ENCODE measurements at regions not wholly inside any gene's neighbourhood (a gene's known extent, or its start where the extent isn't known, plus 50 kb on each side); places are given as distances from the start of the nearest gene placed in this dataset.

GRCh38 chr2:121037480-121037879, 247.5 kb downstream of the TFCP2L1 start:
- DNase-seq, result peak; percentile 16

- DNase-seq, result peak; percentile 5
Observed at GRCh38 chr2:121038031-121038430, 247.0 kb downstream of the TFCP2L1 start.

- no peak for DNase-seq
Observed at GRCh38 chr2:121038431-121038830, 246.6 kb downstream of the TFCP2L1 start.

- peak; percentile 68 for DNase-seq
Observed at GRCh38 chr2:121038891-121039616, 245.9 kb downstream of the TFCP2L1 start.

- peak; percentile 39 for DNase-seq
Observed at GRCh38 chr2:121039679-121040078, 245.3 kb downstream of the TFCP2L1 start.

GRCh38 chr2:121041516-121041915, 243.5 kb downstream of the TFCP2L1 start:
- DNase-seq, result no peak

- DNase-seq, result peak; percentile 33
Observed at GRCh38 chr2:121043061-121043826, 241.8 kb downstream of the TFCP2L1 start.

- no peak for DNase-seq
Observed at GRCh38 chr2:121043827-121044222, 241.2 kb downstream of the TFCP2L1 start.

GRCh38 chr2:121044412-121044811, 240.6 kb downstream of the TFCP2L1 start:
- DNase-seq, result no peak

GRCh38 chr2:121045245-121045644, 239.8 kb downstream of the TFCP2L1 start:
- no peak for DNase-seq

- DNase-seq, result no peak
Observed at GRCh38 chr2:121046335-121046734, 238.7 kb downstream of the TFCP2L1 start.

GRCh38 chr2:121047383-121047782, 237.6 kb downstream of the TFCP2L1 start:
- DNase-seq, result no peak

- DNase-seq, result no peak
Observed at GRCh38 chr2:121049131-121049530, 235.9 kb downstream of the TFCP2L1 start.

- DNase-seq, result no peak
Observed at GRCh38 chr2:121049950-121050585, 234.9 kb downstream of the TFCP2L1 start.

GRCh38 chr2:121051311-121051710, 233.7 kb downstream of the TFCP2L1 start:
- DNase-seq, result no peak

- no peak for DNase-seq
Observed at GRCh38 chr2:121052023-121052422, 233.0 kb downstream of the TFCP2L1 start.

GRCh38 chr2:121052521-121052920, 232.5 kb downstream of the TFCP2L1 start:
- DNase-seq, result no peak

- no peak for DNase-seq
Observed at GRCh38 chr2:121055088-121055487, 229.9 kb downstream of the TFCP2L1 start.

- no peak for DNase-seq
Observed at GRCh38 chr2:121055501-121055900, 229.5 kb downstream of the TFCP2L1 start.

GRCh38 chr2:121058852-121059558, 226.0 kb downstream of the TFCP2L1 start:
- DNase-seq, result no peak

GRCh38 chr2:121059651-121060649, 225.1 kb downstream of the TFCP2L1 start:
- DNase-seq, result no peak

GRCh38 chr2:121061633-121062032, 223.4 kb downstream of the TFCP2L1 start:
- DNase-seq, result no peak

All from right forelimb (tissue), 1 donor.